Esophagus muscularis mucosa (tissue), 4 donors: ENCODE measurements at regions not wholly inside any gene's neighbourhood (a gene's known extent, or its start where the extent isn't known, plus 50 kb on each side); places are given as distances from the start of the nearest gene placed in this dataset.

ENCODE experiments used
- DNase-seq: peaks from one replicate; pipeline ENCODE4 v3.0.0-alpha.2; 2017; ENCODE audit errors: extremely low spot score
- H3K27ac ChIP-seq, 4 donors: fragments of 200-600 bp; sonication (generic); replicated peaks in 1 of 4; 1 replicate in 3 of 4; 2 replicates in 1 of 4; pipeline ENCODE4 v1.5.1; 2016 to 2019; ENCODE audit warnings: mild to moderate bottlenecking in 1 of 4
- H3K27me3 ChIP-seq, 4 donors: fragments of 200-600 bp; sonication (generic); one replicate each; pipeline versions ENCODE4 v1.5.1 to v1.6.0; 2016 to 2019
- H3K36me3 ChIP-seq, 4 donors: fragments of 200-600 bp; sonication (generic); one replicate each; pipeline ENCODE4 v1.5.1; 2016 to 2019
- H3K4me1 ChIP-seq, 4 donors: fragments of 200-600 bp; sonication (generic); one replicate each; pipeline ENCODE4 v1.5.1; 2016 to 2019
- H3K4me3 ChIP-seq, 4 donors: fragments of 200-600 bp; sonication (generic); 1 replicate in 2 of 4; 2 replicates in 2 of 4; pipeline ENCODE4 v1.5.1; 2016 to 2019; ENCODE audit warnings: mild to moderate bottlenecking in 4 of 4, moderate library complexity in 1 of 4
- H3K9me3 ChIP-seq, 4 donors: fragments of 200-600 bp; sonication (generic); 1 replicate in 3 of 4; 2 replicates in 1 of 4; pipeline ENCODE4 v1.5.1; 2016 to 2019
- CTCF ChIP-seq, 3 experiments: fragments of 200-600 bp in 2 of 3; fragments of 450-650 bp in 1 of 3; sonication (generic) in 2 of 3; IDR thresholded peaks; one replicate each; pipeline ENCODE4 v1.5.1; 2017 to 2019; ENCODE audit warnings: antibody characterized with exemption in 3 of 3, mild to moderate bottlenecking in 2 of 3, moderate library complexity in 1 of 3
- EP300 ChIP-seq: sonication (generic); formaldehyde crosslinking; IDR thresholded peaks from one replicate; pipeline ENCODE4 v1.6.1; 2017; ENCODE audit warnings: antibody characterized with exemption
- POLR2A ChIP-seq: fragments of 450-650 bp; IDR thresholded peaks from one replicate; pipeline ENCODE4 v1.6.1; 2017; ENCODE audit warnings: antibody characterized with exemption, moderate library complexity, mild to moderate bottlenecking, low read depth
- POLR2AphosphoS5 ChIP-seq, 2 donors: sonication (generic); formaldehyde crosslinking; IDR thresholded peaks; one replicate each; pipeline ENCODE4 v1.6.1; 2017; ENCODE audit warnings: antibody characterized with exemption in 2 of 2
- WGBS: methylation state at CpG from one replicate; pipeline ENCODE4 v1.1.5; 2018; 5-methylcytosine and 5-hydroxymethylcytosine counted together
- intact Hi-C: fragments of 100-400 bp; cut with DNase I; formaldehyde crosslinking; loops from one replicate; pipeline ENCODE4 v1.15.1; 2023

GRCh38 chr3:110612045-110612444 is 459.6 kb upstream of the NECTIN3 start:
- Histone ChIP-seq H3K4me3 (no peak overlapping the region), H3K9me3 (no peaks in the 10 kb centered on the region), H3K36me3 (no peaks in the 10 kb centered on the region), H3K4me1 (no peaks in the 10 kb centered on the region), H3K27ac (no peak overlapping the region), H3K27me3 (no peaks in the 10 kb centered on the region)
- no peak for DNase-seq
- intact Hi-C loops, result no loop called here
- TF ChIP-seq POLR2A (no peak), CTCF (IDR thresholded peaks at IDR 0.05) (no peak), POLR2AphosphoS5 (IDR thresholded peaks at IDR 0.05) (no peak), EP300 (no peak)
- 86% methylated on average over 4 of the region's 4 CpGs for WGBS

GRCh38 chr3:110614186-110614585 is 457.4 kb upstream of the NECTIN3 start:
- TF ChIP-seq CTCF (IDR thresholded peaks at IDR 0.05) (no peak), POLR2AphosphoS5 (IDR thresholded peaks at IDR 0.05) (no peak), POLR2A (no peak), EP300 (no peak)
- Histone ChIP-seq H3K27me3 (no peaks in the 10 kb centered on the region), H3K36me3 (no peaks in the 10 kb centered on the region), H3K9me3 (no peaks in the 10 kb centered on the region), H3K27ac (no peak overlapping the region), H3K4me3 (no peak overlapping the region), H3K4me1 (no peaks in the 10 kb centered on the region)
- 88% methylated on average over 2 of the region's 2 CpGs for WGBS
- intact Hi-C loops, result no loop called here
- no peak for DNase-seq

- intact Hi-C loops, result no loop called here
- TF ChIP-seq POLR2A (no peak), CTCF (IDR thresholded peaks at IDR 0.05) (no peak), POLR2AphosphoS5 (IDR thresholded peaks at IDR 0.05) (no peak), EP300 (no peak)
- 92% methylated on average over 1 of the region's 1 CpG for WGBS
- Histone ChIP-seq H3K4me1 (no peaks in the 10 kb centered on the region), H3K27me3 (no peaks in the 10 kb centered on the region), H3K36me3 (no peaks in the 10 kb centered on the region), H3K9me3 (no peaks in the 10 kb centered on the region), H3K27ac (no peak overlapping the region), H3K4me3 (no peak overlapping the region)
- DNase-seq, result no peak
These were observed 456.2 kb upstream of the NECTIN3 start for GRCh38 chr3:110615454-110615853.

- no peak for TF ChIP-seq POLR2AphosphoS5 (IDR thresholded peaks at IDR 0.05)
- TF ChIP-seq CTCF (IDR thresholded peaks at IDR 0.05), result no peak
- TF ChIP-seq POLR2A, result no peak
- TF ChIP-seq EP300, result no peak
- H3K27me3 ChIP-seq, result no peaks in the 10 kb centered on the region
- intact Hi-C loops, result no loop called here
- no peak overlapping the region for H3K27ac ChIP-seq
- DNase-seq, result no peak
- WGBS, result 87% methylated on average over 2 of the region's 2 CpGs
- no peaks in the 10 kb centered on the region for H3K9me3 ChIP-seq
- H3K4me3 ChIP-seq, result no peak overlapping the region
- H3K36me3 ChIP-seq, result no peaks in the 10 kb centered on the region
- H3K4me1 ChIP-seq, result no peaks in the 10 kb centered on the region
These were observed 452.9 kb upstream of the NECTIN3 start for GRCh38 chr3:110618512-110619226.

- Histone ChIP-seq H3K9me3 (no peaks in the 10 kb centered on the region), H3K27ac (no peak overlapping the region), H3K4me3 (no peak overlapping the region), H3K36me3 (no peaks in the 10 kb centered on the region), H3K4me1 (no peaks in the 10 kb centered on the region), H3K27me3 (no peaks in the 10 kb centered on the region)
- no peak for DNase-seq
- no peak for TF ChIP-seq EP300
- no peak for TF ChIP-seq POLR2AphosphoS5 (IDR thresholded peaks at IDR 0.05)
- no peak for TF ChIP-seq POLR2A
- no peak for TF ChIP-seq CTCF (IDR thresholded peaks at IDR 0.05)
- 61% methylated on average over 4 of the region's 4 CpGs for WGBS
- intact Hi-C loops, result no loop called here
These were observed 451.5 kb upstream of the NECTIN3 start for GRCh38 chr3:110620118-110620517.
